ENCODE measurements at regions not wholly inside any gene's neighbourhood (a gene's known extent, or its start where the extent isn't known, plus 50 kb on each side); places are given as distances from the start of the nearest gene placed in this dataset.

DNA sequence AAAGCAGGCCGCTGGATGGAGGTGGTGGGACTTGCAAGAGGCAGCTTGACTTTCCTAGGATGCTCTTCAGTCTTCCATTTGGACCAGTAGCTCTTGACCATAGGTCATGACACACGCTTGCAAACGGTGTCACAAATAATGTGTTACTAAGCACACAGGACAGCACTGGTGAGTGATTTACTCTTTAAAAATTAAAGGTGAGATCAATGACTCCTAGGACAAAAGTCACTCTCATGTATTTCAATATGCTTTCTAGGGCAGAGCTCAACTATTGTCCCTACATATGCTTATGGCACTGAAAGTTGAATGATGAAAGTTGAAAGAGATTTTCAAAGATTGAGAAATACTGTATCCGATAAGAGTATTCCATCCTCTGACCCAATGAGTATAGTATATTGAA lies 496.7 kb downstream of the EBF1 start:
- Histone ChIP-seq H4K20me1 (ENCODE audit: insufficient read depth, low read length) (no peaks in the 10 kb centered on the region), H3K79me2 (ENCODE audit: insufficient read depth, low read length) (no peaks in the 10 kb centered on the region), H3K4me1 (ENCODE audit: insufficient read depth, low read length) (peaks cover 18% of the 10 kb centered on the region), H3K9ac (ENCODE audit: low read depth, low read length) (no peak overlapping the region), H3K4me2 (ENCODE audit: insufficient read depth, low read length) (no peak overlapping the region), H3K36me3 (ENCODE audit: insufficient read depth, low read length) (no peaks in the 10 kb centered on the region), H3K4me3 (ENCODE audit: low read depth in 1 of 2, low read length in 2 of 2) (no peak overlapping the region), H2AFZ (ENCODE audit: low read depth, low read length) (no peak overlapping the region), H3K27me3 (ENCODE audit: insufficient read depth, low read length, poor library complexity) (no peaks in the 10 kb centered on the region), H3K9me3 (ENCODE audit: insufficient read depth, low read length, severe bottlenecking) (no peaks in the 10 kb centered on the region), H3K27ac (ENCODE audit: low read length) (no peak overlapping the region)
- no peak for ATAC-seq (ENCODE audit: insufficient read depth, low read depth)
- no peak for TF ChIP-seq EZH2 (IDR thresholded peaks at IDR 0.05; ENCODE audit: borderline replicate concordance, low read depth, low read length, severe bottlenecking)
- TF ChIP-seq, protein P1, sequence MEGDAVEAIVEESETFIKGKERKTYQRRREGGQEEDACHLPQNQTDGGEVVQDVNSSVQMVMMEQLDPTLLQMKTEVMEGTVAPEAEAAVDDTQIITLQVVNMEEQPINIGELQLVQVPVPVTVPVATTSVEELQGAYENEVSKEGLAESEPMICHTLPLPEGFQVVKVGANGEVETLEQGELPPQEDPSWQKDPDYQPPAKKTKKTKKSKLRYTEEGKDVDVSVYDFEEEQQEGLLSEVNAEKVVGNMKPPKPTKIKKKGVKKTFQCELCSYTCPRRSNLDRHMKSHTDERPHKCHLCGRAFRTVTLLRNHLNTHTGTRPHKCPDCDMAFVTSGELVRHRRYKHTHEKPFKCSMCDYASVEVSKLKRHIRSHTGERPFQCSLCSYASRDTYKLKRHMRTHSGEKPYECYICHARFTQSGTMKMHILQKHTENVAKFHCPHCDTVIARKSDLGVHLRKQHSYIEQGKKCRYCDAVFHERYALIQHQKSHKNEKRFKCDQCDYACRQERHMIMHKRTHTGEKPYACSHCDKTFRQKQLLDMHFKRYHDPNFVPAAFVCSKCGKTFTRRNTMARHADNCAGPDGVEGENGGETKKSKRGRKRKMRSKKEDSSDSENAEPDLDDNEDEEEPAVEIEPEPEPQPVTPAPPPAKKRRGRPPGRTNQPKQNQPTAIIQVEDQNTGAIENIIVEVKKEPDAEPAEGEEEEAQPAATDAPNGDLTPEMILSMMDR (IDR thresholded peaks at IDR 0.05; ENCODE audit: borderline replicate concordance, extremely low read depth, low read length, poor library complexity, severe bottlenecking), result no peak
- DNase-seq, result no peak

DNA sequence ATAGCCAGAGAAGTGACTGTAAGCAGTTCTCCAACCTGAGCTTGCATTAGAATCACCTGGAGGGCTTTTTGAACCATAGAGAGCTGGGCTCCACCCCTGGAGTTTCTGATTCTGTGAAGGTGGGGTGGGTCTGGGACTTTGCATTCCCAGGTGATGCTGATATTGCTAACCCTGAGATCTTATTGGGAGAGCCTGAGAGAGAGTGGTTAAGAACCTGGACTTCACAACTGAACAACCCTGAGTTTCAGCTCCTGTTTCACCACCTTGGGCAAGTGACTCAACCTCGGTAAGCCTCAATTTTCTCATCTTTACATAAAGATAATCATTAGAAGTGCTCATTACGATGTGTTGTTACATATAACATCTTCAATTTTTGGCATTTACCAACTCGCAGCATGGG lies 498.6 kb downstream of the EBF1 start:
- TF ChIP-seq, protein P1 (IDR thresholded peaks at IDR 0.05; ENCODE audit: borderline replicate concordance, extremely low read depth, low read length, poor library complexity, severe bottlenecking), result no peak
- TF ChIP-seq EZH2 (IDR thresholded peaks at IDR 0.05; ENCODE audit: borderline replicate concordance, low read depth, low read length, severe bottlenecking), result no peak
- Histone ChIP-seq H3K9ac (ENCODE audit: low read depth, low read length) (no peak overlapping the region), H3K79me2 (ENCODE audit: insufficient read depth, low read length) (no peaks in the 10 kb centered on the region), H3K4me3 (ENCODE audit: low read depth in 1 of 2, low read length in 2 of 2) (no peak overlapping the region), H3K27me3 (ENCODE audit: insufficient read depth, low read length, poor library complexity) (no peaks in the 10 kb centered on the region), H3K27ac (ENCODE audit: low read length) (no peak overlapping the region), H3K4me1 (ENCODE audit: insufficient read depth, low read length) (peaks cover 18% of the 10 kb centered on the region), H3K36me3 (ENCODE audit: insufficient read depth, low read length) (no peaks in the 10 kb centered on the region), H4K20me1 (ENCODE audit: insufficient read depth, low read length) (no peaks in the 10 kb centered on the region), H2AFZ (ENCODE audit: low read depth, low read length) (no peak overlapping the region), H3K4me2 (ENCODE audit: insufficient read depth, low read length) (no peak overlapping the region), H3K9me3 (ENCODE audit: insufficient read depth, low read length, severe bottlenecking) (no peaks in the 10 kb centered on the region)
- ATAC-seq (ENCODE audit: insufficient read depth, low read depth) (no peak), DNase-seq (no peak)

DNA sequence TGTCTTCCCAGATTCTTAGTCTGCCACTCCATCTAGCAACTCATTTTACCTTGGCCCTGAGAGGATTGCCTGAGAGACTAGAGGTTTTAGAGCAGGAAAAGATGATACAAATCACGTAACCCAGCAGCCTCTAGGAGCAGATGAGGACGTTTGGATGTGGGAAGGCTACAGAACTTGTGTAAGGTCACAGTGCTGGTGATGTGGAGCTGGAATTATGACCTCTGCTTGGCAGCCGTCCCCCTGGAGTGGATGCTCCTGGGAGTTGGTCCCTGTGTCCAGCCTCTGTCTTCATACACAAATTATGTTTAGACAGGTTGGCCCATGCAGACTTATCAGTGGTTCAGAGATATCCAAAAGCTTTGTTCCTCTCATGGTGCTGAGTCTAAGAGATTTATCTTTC lies 499.0 kb downstream of the EBF1 start:
- H3K27me3 ChIP-seq (ENCODE audit: insufficient read depth, low read length, poor library complexity), result no peaks in the 10 kb centered on the region
- H3K79me2 ChIP-seq (ENCODE audit: insufficient read depth, low read length), result no peaks in the 10 kb centered on the region
- H3K4me2 ChIP-seq (ENCODE audit: insufficient read depth, low read length), result no peak overlapping the region
- no peak overlapping the region for H3K9ac ChIP-seq (ENCODE audit: low read depth, low read length)
- H3K27ac ChIP-seq (ENCODE audit: low read length), result no peak overlapping the region
- peaks cover 18% of the 10 kb centered on the region for H3K4me1 ChIP-seq (ENCODE audit: insufficient read depth, low read length)
- no peak for ATAC-seq (ENCODE audit: insufficient read depth, low read depth)
- TF ChIP-seq, protein P1 (IDR thresholded peaks at IDR 0.05; ENCODE audit: borderline replicate concordance, extremely low read depth, low read length, poor library complexity, severe bottlenecking), result no peak
- no peak for TF ChIP-seq EZH2 (IDR thresholded peaks at IDR 0.05; ENCODE audit: borderline replicate concordance, low read depth, low read length, severe bottlenecking)
- no peaks in the 10 kb centered on the region for H4K20me1 ChIP-seq (ENCODE audit: insufficient read depth, low read length)
- H2AFZ ChIP-seq (ENCODE audit: low read depth, low read length), result no peak overlapping the region
- no peaks in the 10 kb centered on the region for H3K9me3 ChIP-seq (ENCODE audit: insufficient read depth, low read length, severe bottlenecking)
- no peaks in the 10 kb centered on the region for H3K36me3 ChIP-seq (ENCODE audit: insufficient read depth, low read length)
- no peak overlapping the region for H3K4me3 ChIP-seq (ENCODE audit: low read depth in 1 of 2, low read length in 2 of 2)
- DNase-seq, result no peak

GRCh38 chr5:158599157-158599556 lies 500.6 kb downstream of the EBF1 start:
- TF ChIP-seq, protein P1 (IDR thresholded peaks at IDR 0.05; ENCODE audit: borderline replicate concordance, extremely low read depth, low read length, poor library complexity, severe bottlenecking), result peak; percentile 19
- TF ChIP-seq EZH2 (IDR thresholded peaks at IDR 0.05; ENCODE audit: borderline replicate concordance, low read depth, low read length, severe bottlenecking), result no peak
- H3K79me2 ChIP-seq (ENCODE audit: insufficient read depth, low read length), result no peaks in the 10 kb centered on the region
- H4K20me1 ChIP-seq (ENCODE audit: insufficient read depth, low read length), result no peaks in the 10 kb centered on the region
- DNase-seq (no peak), ATAC-seq (ENCODE audit: insufficient read depth, low read depth) (peak; percentile 47; the same call in 1 of the 3 replicates)
- no peaks in the 10 kb centered on the region for H3K9me3 ChIP-seq (ENCODE audit: insufficient read depth, low read length, severe bottlenecking)
- no peak overlapping the region for H3K9ac ChIP-seq (ENCODE audit: low read depth, low read length)
- peak overlapping the region; percentile 58; the same call in 1 of the 2 replicates for H3K27ac ChIP-seq (ENCODE audit: low read length)
- peaks cover 18% of the 10 kb centered on the region for H3K4me1 ChIP-seq (ENCODE audit: insufficient read depth, low read length)
- peak overlapping the region; percentile 15; the same call in 1 of the 2 replicates for H2AFZ ChIP-seq (ENCODE audit: low read depth, low read length)
- H3K4me3 ChIP-seq (ENCODE audit: low read depth in 1 of 2, low read length in 2 of 2), result no peak overlapping the region
- H3K27me3 ChIP-seq (ENCODE audit: insufficient read depth, low read length, poor library complexity), result no peaks in the 10 kb centered on the region
- H3K36me3 ChIP-seq (ENCODE audit: insufficient read depth, low read length), result no peaks in the 10 kb centered on the region
- H3K4me2 ChIP-seq (ENCODE audit: insufficient read depth, low read length), result no peak overlapping the region
